T-helper 22 cell (primary cell): ENCODE measurements at regions not wholly inside any gene's neighbourhood (a gene's known extent, or its start where the extent isn't known, plus 50 kb on each side); places are given as distances from the start of the nearest gene placed in this dataset.
A peak's percentile ranks its signal among the peaks of the same experiment; 100 is the strongest.
"Not testable (repeated sequence)": the region's sequence is repeated elsewhere in the genome, so short reads cannot be mapped to it uniquely, and the experiment has no call there.

Experiments
- DNase-seq: peaks from one replicate; pipeline ENCODE4 v3.0.0-alpha.2; 2020; ENCODE audit warnings: low read depth

DNA sequence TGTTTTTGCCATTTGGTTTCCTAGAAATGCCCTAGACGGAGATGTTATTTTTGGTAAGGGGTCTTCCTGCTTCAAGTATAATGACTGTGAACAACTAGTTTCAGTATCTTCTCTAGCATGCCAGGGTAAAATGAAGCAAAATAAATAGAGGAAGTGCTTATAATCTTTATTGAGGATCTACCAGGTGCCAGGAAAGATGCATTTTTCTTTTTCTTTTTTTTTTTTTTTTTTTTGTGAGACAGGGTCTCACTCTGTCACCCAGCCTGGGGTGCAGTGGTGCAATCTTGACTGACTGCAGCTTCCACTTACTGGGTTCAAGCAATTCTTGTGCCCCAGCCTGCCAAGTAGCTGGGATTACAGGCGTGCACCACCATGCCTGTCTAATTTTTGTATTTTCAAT, 146.6 kb upstream of the GRK3 start:
- not testable (repeated sequence) for DNase-seq

DNA sequence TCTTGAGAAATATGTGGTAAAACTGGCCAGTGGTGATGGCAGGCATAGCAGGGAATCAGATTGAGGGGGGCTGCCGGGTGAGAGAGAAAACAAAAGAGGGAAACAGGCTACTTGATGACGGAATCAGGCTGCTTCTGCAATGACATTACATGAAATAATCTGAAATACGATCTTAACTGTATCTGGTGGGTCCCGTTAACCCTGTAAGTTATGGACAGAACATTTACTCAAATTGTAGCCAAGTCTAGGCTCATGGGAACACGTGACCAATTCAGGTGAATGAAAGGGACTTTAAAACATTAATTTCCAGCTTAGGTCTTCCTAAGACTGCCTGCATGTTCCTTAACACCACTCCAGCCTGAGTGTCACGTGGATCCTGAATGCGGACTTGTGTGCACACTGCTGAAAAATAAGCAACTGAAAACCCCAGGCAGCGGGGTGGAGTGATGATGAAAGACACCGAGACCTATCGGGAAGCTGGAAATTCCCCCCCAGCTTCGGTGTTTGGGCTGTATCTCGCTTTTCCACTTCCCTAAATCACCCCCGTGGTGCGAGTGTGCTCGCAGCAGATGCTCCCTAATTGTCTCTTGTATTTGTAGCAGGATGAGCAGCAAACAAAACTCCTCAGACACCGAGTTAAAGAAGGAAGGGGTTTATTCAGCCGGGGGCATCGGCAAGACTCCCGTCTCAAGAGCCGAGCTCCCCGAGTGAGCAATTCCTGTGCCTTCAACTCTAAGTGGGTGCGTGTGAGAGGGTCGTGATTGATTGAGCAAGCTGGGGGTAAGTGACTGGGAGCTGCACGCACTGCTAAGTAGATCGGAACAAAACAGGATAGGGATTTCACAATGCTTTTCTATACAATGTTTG, 145.0 kb upstream of the GRK3 start:
- DNase-seq: no peak

DNA sequence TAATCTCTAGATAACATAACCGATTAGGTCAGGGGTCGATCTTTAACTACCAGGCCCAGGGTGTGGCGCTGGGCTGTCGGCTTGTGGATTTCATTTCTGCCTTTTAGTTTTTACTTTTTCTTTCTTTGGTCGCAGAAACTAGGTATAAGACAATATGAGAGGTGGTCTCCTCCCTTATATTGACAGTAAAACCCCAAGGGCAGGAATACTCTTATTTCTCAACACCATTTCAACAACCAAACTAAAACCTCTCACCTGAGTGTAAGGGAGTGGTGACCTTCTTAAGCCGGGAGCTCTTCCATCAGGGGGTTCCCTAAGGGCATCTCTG, 144.4 kb upstream of the GRK3 start:
- not testable (repeated sequence) for DNase-seq

DNA sequence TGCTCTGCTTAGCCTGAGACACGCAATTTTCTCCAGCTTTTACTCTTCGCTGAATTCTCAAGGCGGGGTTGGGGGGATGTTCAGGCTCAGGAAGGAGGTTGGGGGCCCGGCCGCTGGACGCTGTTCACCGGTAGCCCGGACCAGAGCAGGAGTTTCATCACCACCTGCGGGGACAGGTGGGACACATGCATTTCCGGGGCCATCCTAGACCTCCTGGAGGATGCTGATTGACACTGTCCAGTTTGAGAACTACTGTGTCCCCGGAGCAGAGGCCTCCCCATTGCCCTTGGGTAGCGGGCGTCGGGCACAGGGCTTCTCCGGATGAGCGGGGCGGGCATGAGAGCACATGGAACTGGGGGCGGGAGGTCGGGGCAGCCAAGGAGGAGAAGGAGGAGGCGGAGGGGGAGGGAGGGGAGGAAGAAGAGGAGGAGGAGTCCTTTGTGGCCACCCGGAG, 144.0 kb upstream of the GRK3 start:
- DNase-seq: no peak

DNA sequence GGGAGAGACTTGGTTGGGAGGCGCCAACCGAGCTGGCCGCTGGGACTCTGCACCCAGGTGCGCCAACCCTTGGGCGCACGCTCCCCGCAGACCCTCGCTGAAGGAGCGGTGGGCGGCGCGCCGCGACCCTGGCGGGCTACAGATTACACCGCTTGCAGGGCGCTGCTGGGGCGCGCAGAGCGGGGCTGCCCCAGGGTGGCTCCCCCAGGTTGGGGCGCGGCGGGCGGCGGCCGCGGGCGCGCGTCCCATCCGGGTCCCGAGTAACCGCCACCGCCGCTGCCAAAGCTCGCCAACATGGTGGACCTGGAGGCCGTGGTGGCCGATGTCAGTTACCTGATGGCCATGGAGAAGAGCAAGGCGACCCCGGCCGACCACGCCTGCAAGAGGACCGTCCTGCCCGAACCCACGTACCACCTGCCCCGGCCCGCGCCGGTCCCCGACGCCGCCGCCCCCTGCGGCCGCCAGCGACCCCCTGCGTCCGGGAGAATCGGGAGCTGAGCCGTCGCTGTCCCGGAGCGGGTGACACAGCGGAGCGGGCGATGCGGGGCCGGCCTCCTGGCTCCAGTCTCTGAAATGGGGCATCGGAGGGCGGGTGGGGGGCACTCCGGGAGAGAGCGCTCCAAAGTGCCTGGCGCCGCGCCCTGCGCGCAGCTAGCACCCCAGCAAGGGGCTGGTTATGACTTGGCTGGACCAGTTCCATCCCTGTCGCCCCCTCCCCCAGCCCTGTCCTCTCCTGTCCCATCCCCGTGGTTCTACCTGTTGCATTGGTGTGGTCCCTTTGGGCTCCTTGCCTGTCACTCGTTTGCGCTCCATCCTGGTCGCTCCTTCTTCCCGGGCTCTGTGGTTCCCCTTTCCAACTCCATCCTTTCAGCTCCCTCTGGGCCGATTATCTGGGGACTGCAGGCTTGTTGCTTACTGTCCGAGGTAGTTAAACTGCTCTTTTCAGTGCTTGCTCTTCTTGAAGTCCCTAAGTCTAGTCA, 143.3 kb upstream of the GRK3 start:
- no peak for DNase-seq

DNA sequence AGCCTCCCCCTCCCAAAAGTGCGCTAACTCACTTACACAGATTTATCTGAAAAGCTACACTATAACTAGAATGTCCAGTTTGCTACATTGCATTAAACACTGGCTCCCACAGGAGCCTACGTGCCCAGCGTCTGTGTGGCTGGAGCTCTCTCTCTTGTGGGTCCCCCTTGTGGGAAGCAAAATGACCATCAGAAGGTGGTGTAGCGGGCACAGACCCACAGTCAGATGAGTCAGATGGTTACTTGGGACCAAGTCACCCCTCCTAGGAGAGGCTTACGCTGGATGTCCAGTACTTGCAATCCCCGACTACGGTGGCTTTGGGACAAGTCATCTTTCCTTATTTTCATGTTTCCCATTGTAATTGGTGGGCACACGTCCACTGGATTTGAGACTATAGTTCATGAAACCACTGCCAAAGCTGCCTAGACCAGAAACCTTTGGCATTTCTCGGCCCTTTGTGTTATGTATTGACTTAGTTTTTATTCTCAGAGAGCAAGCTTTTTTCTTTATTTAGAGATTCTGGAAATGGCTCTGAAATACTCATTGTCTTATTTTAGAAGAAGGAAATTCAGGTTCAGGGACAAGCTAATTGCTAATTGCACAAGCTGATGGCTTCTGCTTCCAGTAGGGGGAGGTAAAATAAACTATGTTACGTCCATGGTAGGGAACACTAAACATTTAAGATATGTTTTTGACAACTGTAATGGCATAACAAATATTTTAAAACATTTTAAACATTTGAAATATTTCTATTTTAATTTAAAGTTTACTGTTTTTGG, 137.8 kb upstream of the GRK3 start:
- DNase-seq: not testable (repeated sequence)

DNA sequence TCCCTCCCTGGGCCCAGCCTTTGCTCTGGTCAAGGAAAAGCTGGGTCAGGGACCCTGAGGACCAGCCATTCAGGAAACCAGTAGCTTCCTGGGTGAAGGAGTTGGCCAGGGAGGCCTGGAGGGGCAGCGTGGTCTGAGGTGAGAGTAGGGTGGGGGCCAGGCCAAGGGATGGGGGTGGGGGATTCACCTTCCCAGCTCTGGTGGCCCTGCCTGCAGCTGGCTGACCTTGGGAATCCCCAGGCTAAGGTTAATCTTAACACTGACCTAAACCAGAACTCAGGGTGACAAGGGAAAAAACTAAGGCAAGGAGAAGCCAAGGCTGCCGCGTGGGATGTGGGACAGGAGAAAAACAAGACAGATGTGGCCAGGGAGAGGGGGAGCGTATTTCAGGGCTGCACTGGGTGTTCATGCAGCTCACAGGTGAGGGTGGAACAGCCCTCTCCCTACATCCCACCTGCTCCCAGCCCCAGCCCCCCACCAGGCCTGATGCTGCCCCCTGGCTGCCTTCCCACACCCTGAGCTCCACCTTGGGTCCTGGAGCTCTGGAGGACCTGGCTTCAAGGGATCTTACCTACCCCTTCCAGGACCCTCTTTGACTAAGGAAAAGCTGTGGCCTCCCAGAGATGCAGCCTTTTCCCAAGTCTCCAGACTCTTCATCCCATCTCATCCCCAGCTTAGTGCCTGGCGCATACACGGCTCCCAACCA, 132.7 kb upstream of the GRK3 start:
- DNase-seq: not testable (repeated sequence)

DNA sequence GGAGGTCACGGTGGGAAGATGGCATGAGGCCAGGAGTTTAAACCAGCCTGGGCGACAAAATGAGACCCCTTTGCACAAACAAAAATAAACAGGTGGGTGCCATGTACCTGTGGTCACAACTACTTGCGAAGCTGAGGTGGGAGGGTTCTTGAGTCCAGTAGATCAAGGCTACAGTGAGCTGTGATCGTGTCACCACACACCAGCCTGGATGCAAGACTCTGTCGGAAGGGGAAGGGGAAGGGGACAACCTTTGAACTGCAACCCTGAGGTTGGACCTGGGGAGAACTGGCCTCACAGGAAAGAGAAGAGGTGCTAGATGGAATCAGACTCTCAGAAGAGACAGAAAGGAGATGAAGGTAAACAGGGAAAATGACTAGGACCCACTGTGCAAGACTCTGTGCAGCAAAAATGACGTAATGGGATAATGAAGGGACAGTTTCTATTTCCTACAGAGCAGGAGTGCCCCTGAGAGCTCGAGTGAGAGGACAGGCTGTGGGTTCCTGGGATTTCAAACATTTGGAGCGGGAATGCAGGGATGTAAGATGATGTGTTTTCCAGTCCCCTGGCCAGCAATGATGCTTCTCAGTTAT, 131.0 kb upstream of the GRK3 start:
- DNase-seq: not testable (repeated sequence)

DNA sequence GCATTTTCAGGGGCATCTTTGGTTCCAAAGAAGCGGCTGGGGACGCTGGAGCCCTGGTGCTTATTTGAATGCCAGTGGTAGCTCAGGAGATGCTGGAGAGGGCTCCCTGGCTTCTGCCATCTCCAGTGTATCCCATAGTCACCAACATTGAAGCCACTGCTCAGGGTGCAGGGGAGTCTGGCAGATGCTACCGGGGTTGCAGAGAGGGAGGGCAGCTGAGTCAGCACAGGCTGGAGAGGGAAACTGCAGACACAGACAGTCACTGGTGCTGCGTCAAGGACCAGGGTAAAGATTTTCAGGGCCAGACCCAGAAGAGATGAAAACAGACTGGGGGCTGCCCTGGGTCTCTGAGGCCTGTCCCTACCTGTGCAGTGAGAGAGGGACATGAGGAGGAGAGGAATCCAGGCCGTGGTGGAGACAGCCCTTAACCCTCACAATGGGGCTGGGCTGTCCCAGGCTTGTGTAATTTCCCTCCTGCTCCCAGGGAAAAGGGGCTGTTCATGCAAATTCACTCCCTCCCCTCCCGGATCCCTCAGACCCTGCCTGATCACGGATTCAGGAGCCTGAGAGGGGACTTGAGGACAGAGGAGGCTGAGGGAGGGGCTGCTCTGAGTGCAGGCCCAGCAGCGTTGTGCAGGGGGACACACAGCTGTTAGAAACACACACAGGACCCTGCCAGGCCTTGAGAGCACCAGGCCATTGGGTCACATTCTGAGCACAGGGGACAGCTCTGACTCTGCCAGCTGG, 126.9 kb upstream of the GRK3 start:
- no peak for DNase-seq

DNA sequence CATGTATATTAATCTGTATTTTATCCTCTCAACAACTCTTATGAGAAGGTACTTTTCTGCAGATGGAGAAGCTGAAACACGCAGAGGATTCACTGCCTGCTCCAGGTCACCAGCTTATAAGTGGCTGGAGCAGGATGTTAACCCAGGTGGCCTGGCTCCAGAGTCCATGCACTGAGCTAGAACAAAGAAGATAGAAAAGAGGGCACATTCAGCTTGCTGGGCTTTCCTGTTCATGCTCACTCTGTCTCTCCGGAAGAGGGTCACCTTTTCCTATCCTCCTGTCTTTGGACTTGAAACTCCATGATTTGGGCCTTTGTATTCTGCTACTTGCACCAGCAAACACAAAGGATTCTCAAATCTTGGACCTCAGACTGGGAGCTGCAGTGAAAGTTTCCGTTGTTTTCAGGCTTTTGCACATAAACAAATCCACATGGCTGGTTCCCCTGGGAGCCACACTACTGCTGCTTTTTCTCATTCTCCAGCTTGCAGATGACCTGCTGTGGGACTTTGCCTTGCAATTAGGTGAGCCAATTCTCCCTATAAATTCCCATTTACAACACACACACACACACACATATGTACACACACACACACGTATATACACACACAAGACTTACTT, 117.3 kb upstream of the GRK3 start:
- no peak for DNase-seq

DNA sequence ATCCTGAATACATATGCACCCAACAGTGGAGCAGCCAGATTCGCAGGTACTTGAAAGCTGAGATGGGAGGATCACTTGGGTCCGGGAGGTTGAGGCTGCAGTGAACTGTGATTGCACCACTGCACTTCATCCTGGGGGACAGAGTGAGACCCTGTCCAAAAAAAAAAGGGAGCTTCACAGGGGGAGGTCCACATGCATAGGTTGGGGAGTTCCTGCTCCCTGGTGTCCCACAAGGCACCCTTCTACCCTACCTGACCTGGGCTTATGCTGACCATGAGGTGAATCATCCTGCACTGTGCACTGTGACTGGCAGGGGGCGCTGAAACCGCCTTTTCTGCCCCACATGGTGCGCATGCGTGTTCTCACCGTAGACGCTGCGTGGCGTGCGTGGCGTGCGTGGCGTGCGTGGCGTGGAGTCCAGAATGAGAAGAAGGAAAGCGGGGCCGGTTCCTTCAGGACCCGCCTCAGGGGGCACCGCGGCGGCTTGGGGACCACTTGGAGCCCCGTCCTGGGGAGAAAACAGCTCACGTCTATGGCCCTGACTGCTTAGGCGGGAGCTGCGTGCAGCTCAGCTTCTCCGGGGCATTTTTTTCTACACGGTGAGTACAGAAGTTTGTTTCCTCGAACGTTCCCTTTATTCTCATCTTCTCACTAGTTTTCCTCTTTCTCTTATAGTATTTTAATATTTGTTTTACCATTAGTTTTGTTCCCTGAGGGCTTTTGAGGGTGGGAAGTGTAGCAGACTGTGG, 116.6 kb upstream of the GRK3 start:
- peak; percentile 69 for DNase-seq

DNA sequence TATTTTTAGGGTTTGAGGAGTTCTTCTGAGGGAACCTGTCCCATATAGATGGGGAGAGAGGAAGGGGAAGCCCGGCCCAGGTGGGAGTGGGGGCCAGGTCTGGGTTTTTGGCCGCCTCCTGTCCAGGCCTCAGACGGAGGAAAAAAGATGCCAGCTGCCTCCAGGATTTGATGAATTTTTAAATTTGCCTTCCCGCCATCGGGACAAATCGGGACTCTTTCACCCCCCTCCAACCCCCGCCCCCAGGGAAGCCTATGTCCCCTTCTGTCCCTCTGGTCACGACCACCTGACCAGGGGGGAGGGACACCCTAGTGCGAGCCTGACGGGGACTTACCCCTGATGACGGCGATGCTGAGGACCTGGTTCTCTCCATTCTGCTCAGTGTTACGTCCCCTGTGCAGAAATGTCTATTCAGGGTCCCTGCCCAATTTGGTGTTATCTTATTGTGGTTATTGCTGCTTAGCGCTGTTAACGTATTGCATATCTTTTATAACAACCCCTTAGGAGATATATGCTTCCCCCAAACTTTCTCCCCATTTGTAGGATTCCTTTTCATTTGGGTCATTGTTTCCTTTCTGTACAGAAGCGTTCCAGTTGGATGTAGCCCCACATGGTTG, 115.9 kb upstream of the GRK3 start:
- no peak for DNase-seq

DNA sequence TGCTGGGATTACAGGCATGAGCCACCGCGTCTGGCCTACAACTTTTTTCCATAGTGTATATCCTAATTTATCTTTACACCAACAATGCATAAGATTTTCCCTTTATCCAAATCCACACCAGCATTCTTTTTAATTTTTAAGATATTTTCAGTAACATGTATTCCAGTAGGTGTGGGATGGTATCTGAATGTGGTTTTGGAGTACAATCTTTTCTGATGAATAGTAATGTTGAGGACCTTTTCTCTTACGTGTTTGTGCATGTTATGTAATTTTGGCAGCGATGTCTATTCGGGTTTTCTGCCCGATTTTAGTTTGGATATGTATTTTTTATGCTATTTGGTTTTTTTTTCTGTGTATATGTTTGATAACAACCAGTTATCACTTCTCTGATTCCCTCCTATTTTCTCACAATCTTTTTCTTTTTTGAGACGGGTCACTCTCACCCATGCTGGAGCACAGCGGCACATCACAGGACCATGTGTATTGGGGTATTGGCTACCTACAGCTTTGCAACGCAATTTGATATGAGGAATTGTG, 114.6 kb upstream of the GRK3 start:
- no peak for DNase-seq

DNA sequence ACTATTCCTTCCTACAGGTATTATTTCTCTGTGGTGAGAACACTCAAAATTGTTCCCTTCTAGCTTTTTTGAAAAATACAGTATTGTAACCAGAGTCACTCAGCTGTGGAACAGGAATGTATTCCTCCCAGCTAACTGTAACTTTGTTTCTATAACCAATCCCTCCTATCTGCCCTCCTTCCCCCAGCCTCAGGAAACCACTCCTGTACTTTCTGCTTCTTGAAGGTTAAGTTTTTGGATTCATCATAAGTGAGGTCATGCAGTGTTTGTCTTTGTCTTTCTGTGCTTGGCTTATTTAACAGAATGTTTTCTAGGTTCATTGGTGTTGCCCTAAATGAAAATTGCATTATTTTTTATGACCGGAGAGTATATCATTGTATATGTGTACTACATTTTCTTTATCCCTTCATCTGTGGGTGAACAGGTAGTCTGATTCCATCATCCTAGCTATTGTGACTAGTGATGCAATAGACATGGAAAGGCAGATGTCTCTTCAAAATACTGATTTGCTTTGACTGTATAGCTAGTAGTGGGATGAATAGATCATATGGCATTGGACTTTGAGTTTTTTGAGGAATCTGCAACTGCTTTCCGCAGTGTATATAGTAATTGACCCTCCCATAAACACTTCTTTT, 112.9 kb upstream of the GRK3 start:
- no peak for DNase-seq

DNA sequence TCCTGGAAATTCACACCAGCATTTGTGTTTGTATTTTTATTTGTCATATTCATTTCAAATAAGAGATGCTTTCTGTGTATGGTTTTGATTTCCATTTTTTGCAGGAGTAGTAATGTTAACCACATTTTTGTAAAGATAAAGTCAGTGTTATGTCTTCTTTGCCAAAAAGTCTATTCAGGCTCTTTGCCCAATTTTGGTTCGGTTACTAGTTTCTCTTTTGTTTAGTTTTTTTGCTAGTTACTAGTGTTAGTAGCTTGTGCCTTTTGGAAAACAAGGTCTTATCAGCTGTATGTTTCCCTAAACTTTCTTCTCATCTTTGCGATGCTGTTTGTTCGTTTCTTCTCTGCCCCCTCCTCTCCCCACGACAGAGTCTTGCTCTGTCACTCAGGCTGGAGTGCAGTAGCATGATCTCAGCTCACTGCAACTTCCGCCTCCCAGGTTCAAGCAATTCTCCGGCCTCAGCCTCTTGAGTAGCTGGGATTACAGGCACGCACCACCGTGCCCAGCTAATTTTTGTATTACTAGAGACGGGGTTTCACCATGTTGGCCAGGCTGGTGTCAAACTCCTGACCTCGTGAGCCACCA, 112.3 kb upstream of the GRK3 start:
- no peak for DNase-seq

DNA sequence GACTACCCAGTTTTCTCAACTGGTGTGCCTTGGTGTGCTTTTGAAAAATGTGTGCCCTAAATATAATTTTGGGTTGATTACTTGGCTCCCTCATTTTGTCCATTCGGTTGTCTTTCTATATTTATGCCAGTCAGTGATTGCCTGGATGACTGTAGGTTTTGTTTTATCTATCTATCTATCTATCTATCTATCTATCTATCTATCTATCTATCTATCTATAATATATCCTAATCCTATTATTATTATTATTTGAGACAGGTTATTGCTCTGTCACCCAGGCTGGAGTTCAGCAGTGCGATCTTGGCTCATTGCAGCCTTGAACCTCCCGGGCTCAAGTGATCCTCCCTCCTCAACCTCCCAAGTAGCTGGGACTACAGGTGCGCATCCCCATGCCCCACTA, 111.4 kb upstream of the GRK3 start:
- DNase-seq: no peak

DNA sequence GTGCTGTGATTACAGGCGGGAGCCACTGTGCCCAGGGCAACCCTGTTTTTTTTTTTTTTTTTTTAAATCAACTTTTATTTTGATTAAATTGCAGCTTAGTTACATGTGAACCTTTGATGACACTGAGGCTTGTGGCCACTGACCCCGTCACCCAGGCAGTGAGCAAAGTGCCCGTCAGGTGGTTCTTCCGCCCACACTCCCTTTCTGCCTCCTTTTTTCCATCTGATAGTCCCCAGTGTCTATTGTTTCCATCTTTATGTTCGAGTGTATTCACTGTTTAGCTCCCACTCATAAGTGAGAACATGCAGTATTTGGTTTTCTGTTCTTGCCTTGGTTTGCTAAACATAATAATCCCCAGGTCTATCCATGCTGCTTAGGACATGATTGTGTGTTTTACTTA, 110.9 kb upstream of the GRK3 start:
- no peak for DNase-seq
